ENCODE measurements at regions not wholly inside any gene's neighbourhood (a gene's known extent, or its start where the extent isn't known, plus 50 kb on each side); places are given as distances from the start of the nearest gene placed in this dataset.
A peak's percentile ranks its signal among the peaks of the same experiment; 100 is the strongest.

GRCh38 chr6:14828201-14828611 is 417.7 kb upstream of the JARID2 start:
- DNase-seq (no peak), ATAC-seq (no peak)
- H3K9me3 Mint-ChIP-seq: peaks cover 0 to 6% of the 10 kb centered on the region in 2 donors
- H3K4me1 Mint-ChIP-seq: no peaks in the 10 kb centered on the region
- no peaks in the 10 kb centered on the region for H3K27me3 Mint-ChIP-seq
- H3K27ac Mint-ChIP-seq: no peak overlapping the region
- no peak overlapping the region for H3K4me3 Mint-ChIP-seq

GRCh38 chr6:14831070-14831469 is 414.8 kb upstream of the JARID2 start:
- Mint-ChIP-seq H3K4me1 (no peaks in the 10 kb centered on the region), H3K27me3 (peaks cover under 1% of the 10 kb centered on the region), H3K9me3 (peaks cover 0 to 6% of the 10 kb centered on the region in 2 donors), H3K4me3 (no peak overlapping the region), H3K27ac (no peak overlapping the region)
- no peak for DNase-seq
- no peak for ATAC-seq

- Mint-ChIP-seq H3K9me3 (peaks cover 0 to 6% of the 10 kb centered on the region in 2 donors), H3K27me3 (peaks cover 10% of the 10 kb centered on the region), H3K4me3 (no peak overlapping the region), H3K4me1 (no peaks in the 10 kb centered on the region), H3K27ac (no peak overlapping the region)
- DNase-seq (no peak), ATAC-seq (no peak)
Observed at GRCh38 chr6:14831937-14832336, 413.9 kb upstream of the JARID2 start.

DNA sequence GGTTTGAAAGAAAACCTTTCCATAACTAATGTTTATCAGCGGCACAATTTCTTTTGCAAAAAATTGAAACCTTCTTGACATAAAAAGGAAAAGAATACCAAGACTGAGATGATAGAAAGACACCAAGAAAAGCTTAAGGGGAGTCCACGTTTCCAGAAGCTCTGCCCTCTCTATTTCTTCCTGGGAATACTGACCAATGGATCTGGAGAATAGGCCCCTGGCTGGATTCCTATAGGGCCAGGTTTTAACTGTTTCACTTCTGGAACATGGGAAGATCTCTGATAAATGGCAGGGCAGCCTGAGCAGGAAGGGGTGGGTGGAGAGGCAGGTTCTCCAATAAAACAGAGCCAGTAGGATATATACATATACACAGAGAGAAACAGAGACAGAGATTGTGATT is 413.4 kb upstream of the JARID2 start:
- no peak overlapping the region for H3K27ac Mint-ChIP-seq
- ATAC-seq: no peak
- no peaks in the 10 kb centered on the region for H3K4me1 Mint-ChIP-seq
- peaks cover 12% of the 10 kb centered on the region for H3K27me3 Mint-ChIP-seq
- DNase-seq: no peak
- H3K9me3 Mint-ChIP-seq: peaks cover 0 to 6% of the 10 kb centered on the region in 2 donors
- H3K4me3 Mint-ChIP-seq: no peak overlapping the region

GRCh38 chr6:14834851-14835530 is 410.9 kb upstream of the JARID2 start:
- DNase-seq (no peak), ATAC-seq (no peak)
- no peak overlapping the region for H3K27ac Mint-ChIP-seq
- peaks cover 22% of the 10 kb centered on the region for H3K27me3 Mint-ChIP-seq
- no peak overlapping the region for H3K4me3 Mint-ChIP-seq
- H3K9me3 Mint-ChIP-seq: peaks cover 0 to 6% of the 10 kb centered on the region in 2 donors
- H3K4me1 Mint-ChIP-seq: no peaks in the 10 kb centered on the region

DNA sequence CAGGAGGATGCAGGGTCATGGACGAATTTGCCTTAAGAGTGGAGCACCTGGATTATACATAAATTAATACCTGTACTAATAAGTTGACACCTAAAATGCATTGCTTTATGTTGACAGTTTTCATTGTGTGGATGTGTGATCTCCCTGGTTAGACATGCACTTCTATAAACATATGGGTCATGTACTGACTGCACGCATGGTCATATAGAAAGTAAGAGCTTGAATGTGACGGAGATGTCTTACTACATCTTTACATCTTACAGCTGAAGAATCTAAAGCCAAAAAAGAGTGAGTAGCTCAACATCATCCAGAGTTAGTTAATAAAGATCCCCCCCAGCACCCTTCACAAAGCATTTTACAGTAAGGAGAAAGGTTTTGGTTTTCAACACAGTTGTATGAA is 408.4 kb upstream of the JARID2 start:
- Mint-ChIP-seq H3K9me3 (no peaks in the 10 kb centered on the region), H3K4me3 (no peak overlapping the region), H3K27me3 (peaks cover 22% of the 10 kb centered on the region), H3K27ac (no peak overlapping the region), H3K4me1 (peaks cover 6% of the 10 kb centered on the region)
- DNase-seq (no peak), ATAC-seq (no peak)

DNA sequence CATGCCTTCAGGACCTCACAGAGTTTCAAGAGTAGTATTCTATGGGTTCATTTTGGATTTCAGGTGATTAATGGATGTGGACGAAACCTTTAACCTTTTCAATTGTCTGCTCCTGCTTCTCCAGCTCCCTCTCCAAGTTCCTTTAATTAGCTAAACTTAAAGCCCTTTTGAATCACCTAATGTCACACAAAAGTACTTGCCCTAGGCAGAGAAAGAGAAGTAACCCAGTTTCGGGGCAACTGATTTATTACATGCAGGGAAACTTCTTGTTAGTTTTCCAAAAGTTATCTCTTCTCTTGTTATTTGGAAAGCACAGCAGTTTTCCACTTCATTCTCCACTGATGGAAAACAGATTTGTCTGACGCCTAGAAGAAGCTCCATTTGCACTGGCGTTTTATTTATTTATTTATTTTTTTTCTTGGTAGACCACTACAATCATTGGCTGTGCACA is 407.7 kb upstream of the JARID2 start:
- Mint-ChIP-seq H3K4me1 (peaks cover 6% of the 10 kb centered on the region), H3K27me3 (peaks cover 22% of the 10 kb centered on the region)
- ATAC-seq: no peak

GRCh38 chr6:14841901-14842421 is 403.9 kb upstream of the JARID2 start:
- peaks cover 6% of the 10 kb centered on the region for H3K4me1 Mint-ChIP-seq
- DNase-seq (no peak), ATAC-seq (no peak)
- H3K4me3 Mint-ChIP-seq: no peak overlapping the region
- peaks cover 12% of the 10 kb centered on the region for H3K27me3 Mint-ChIP-seq
- H3K9me3 Mint-ChIP-seq: no peaks in the 10 kb centered on the region
- H3K27ac Mint-ChIP-seq: no peak overlapping the region

More for the DNA sequence above, 407.7 kb upstream of the JARID2 start:
- Mint-ChIP-seq H3K9me3 (no peaks in the 10 kb centered on the region), H3K4me3 (no peak overlapping the region), H3K27ac (no peak overlapping the region)
- no peak for DNase-seq

DNA sequence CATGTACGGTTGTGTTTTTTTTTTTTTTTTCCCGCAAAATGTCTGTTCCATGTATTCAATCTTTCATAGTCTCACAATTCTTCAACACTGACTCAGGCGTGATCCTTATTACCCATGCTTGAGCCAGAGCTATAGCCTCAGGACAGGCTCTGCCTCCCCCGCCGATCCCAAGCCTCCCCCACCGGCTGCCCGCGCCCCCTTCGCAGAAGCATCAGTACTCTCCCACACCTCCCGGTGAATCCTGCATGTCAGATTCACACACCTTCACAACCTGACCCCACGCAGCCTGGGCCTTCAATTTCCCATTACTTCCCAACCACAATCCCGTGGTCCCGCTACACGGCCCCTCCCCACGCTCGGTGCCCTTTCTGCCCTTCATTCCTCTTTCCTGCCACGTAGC is 401.5 kb upstream of the JARID2 start:
- H3K4me3 Mint-ChIP-seq: no peak overlapping the region

GRCh38 chr6:14848019-14848418 is 397.9 kb upstream of the JARID2 start:
- Mint-ChIP-seq H3K9me3 (no peaks in the 10 kb centered on the region), H3K27ac (no peak overlapping the region), H3K4me1 (no peaks in the 10 kb centered on the region), H3K27me3 (no peaks in the 10 kb centered on the region), H3K4me3 (no peak overlapping the region)
- ATAC-seq: no peak
- DNase-seq: no peak

More for the DNA sequence above, 401.5 kb upstream of the JARID2 start:
- no peak for ATAC-seq
- Mint-ChIP-seq H3K27ac (no peak overlapping the region), H3K27me3 (no peaks in the 10 kb centered on the region), H3K9me3 (no peaks in the 10 kb centered on the region), H3K4me1 (peaks cover 6% of the 10 kb centered on the region)
- no peak for DNase-seq

DNA sequence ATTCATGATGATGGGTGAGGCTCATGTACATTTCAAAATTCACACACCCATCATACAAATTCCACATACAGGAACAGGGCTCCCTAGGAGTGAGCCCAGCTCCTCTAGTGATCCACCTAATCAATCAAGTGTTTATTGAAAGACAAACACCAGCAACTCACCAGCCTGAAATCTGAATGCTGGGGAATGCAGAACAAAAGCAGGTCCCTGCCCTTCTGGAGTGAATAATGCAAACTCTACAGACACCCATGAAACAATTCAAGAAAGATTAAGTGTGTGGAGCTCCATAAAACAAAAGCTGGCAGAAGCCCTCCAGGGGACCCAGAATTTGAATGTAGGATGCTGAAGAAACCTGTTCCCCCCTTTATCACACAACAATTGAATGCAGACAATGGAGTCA is 396.7 kb upstream of the JARID2 start:
- Mint-ChIP-seq H3K4me1 (peaks cover 6% of the 10 kb centered on the region), H3K9me3 (no peaks in the 10 kb centered on the region), H3K27ac (peak overlapping the region in 1 of 2 donors; percentile 64), H3K4me3 (no peak overlapping the region), H3K27me3 (no peaks in the 10 kb centered on the region)
- no peak for DNase-seq
- no peak for ATAC-seq

GRCh38 chr6:14851281-14851680 is 394.6 kb upstream of the JARID2 start:
- H3K4me1 Mint-ChIP-seq: peaks cover 10% of the 10 kb centered on the region
- no peak overlapping the region for H3K4me3 Mint-ChIP-seq
- H3K9me3 Mint-ChIP-seq: no peaks in the 10 kb centered on the region
- H3K27ac Mint-ChIP-seq: no peak overlapping the region
- DNase-seq: no peak
- no peaks in the 10 kb centered on the region for H3K27me3 Mint-ChIP-seq
- ATAC-seq: no peak

DNA sequence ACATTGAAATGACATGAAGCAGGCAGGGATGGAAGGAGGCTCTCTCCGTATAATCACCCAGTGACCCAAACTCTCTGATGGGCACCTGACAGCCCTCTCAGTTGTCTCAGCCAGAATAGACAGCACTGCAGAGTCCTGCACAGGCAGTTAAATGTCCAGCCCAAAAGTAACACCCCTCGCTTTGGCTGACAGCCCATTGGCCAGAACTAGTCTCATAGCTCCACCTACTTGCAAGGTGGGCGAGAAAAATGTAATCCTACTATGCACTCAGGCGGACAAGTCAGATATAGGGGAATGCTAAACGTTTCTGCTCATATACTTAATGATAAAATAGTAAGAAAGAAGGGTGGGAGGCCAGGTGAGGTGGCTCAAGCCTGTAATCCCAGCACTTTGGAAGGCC is 393.5 kb upstream of the JARID2 start:
- no peaks in the 10 kb centered on the region for H3K27me3 Mint-ChIP-seq
- H3K27ac Mint-ChIP-seq: no peak overlapping the region
- no peak for ATAC-seq
- no peak for DNase-seq
- peaks cover 21% of the 10 kb centered on the region for H3K4me1 Mint-ChIP-seq
- H3K4me3 Mint-ChIP-seq: no peak overlapping the region
- H3K9me3 Mint-ChIP-seq: peaks cover 0 to 3% of the 10 kb centered on the region in 2 donors

DNA sequence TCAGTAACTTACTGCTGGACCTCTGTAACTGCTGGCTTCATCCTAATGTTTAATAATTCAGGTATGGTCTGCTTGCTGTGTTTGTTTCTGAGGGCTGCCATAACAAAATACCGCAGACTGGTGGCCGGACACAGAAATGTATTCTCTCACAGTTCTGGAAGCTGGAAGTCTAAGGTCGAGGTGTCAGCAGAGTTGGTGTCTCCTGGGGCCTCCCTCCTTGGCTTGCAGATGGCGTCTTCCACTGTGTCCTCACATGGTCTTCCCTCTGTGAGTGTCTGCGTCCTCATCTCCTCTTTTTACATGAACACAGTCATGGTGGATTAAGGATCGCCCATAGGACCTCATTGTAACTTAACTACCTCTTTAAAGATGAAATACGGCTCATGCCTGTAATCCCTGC is 389.7 kb upstream of the JARID2 start:
- Mint-ChIP-seq H3K4me3 (no peak overlapping the region), H3K4me1 (peaks cover 57% of the 10 kb centered on the region), H3K27ac (no peak overlapping the region), H3K27me3 (no peaks in the 10 kb centered on the region), H3K9me3 (peaks cover 0 to 5% of the 10 kb centered on the region in 2 donors)
- ATAC-seq (no peak), DNase-seq (no peak)

- peaks cover 64% of the 10 kb centered on the region for H3K4me1 Mint-ChIP-seq
- peak; percentile 29 for ATAC-seq
- H3K4me3 Mint-ChIP-seq: peak overlapping the region; percentile 80 to 87
- peaks cover 0 to 5% of the 10 kb centered on the region in 2 donors for H3K9me3 Mint-ChIP-seq
- no peaks in the 10 kb centered on the region for H3K27me3 Mint-ChIP-seq
- DNase-seq: no peak
- peak overlapping the region; percentile 94 to 98 for H3K27ac Mint-ChIP-seq
Observed at GRCh38 chr6:14857001-14857400, 388.9 kb upstream of the JARID2 start.

GRCh38 chr6:14857501-14857900 is 388.4 kb upstream of the JARID2 start:
- no peaks in the 10 kb centered on the region for H3K27me3 Mint-ChIP-seq
- peak; percentile 58 to 78 for DNase-seq
- H3K9me3 Mint-ChIP-seq: peaks cover 0 to 5% of the 10 kb centered on the region in 2 donors
- peaks cover 64% of the 10 kb centered on the region for H3K4me1 Mint-ChIP-seq
- H3K4me3 Mint-ChIP-seq: peak overlapping the region; percentile 80 to 87
- H3K27ac Mint-ChIP-seq: peak overlapping the region; percentile 94 to 98
- ATAC-seq: peak; percentile 90

Data from stimulated activated naive CD8-positive, alpha-beta T cell treated with anti-CD3 and anti-CD28 coated beads, Interleukin-15, amount 100 ng/mL, for 72 hours (primary cell).